Activated CD4-positive, CD25-positive, alpha-beta regulatory T cell treated with anti-CD3 and anti-CD28 coated beads, Interleukin-2, amount 50 U/mL, for 16 hours (primary cell): ENCODE measurements at regions not wholly inside any gene's neighbourhood (a gene's known extent, or its start where the extent isn't known, plus 50 kb on each side); places are given as distances from the start of the nearest gene placed in this dataset.
"Not testable (repeated sequence)": the region's sequence is repeated elsewhere in the genome, so short reads cannot be mapped to it uniquely, and the experiment has no call there.

Experiments
- DNase-seq: peaks from one replicate; pipeline ENCODE4 v3.0.0-alpha.2; 2020; ENCODE audit warnings: low read depth, low spot score

GRCh38 chr16:7278636-7279035 is 54.0 kb upstream of the RBFOX1 start:
- DNase-seq, result no peak

GRCh38 chr16:7272567-7273158 is 60.0 kb upstream of the RBFOX1 start:
- no peak for DNase-seq

GRCh38 chr16:7271486-7271885 is 61.2 kb upstream of the RBFOX1 start:
- DNase-seq, result no peak

- no peak for DNase-seq
Measured at GRCh38 chr16:7270823-7271222, 61.8 kb upstream of the RBFOX1 start.

GRCh38 chr16:7270006-7270405 is 62.6 kb upstream of the RBFOX1 start:
- DNase-seq, result no peak

- no peak for DNase-seq
Measured at GRCh38 chr16:7268182-7268581, 64.5 kb upstream of the RBFOX1 start.

- no peak for DNase-seq
Measured at GRCh38 chr16:7257016-7257415, 75.6 kb upstream of the RBFOX1 start.

GRCh38 chr16:7246578-7246977 is 86.1 kb upstream of the RBFOX1 start:
- DNase-seq, result no peak

GRCh38 chr16:7239547-7239946 is 93.1 kb upstream of the RBFOX1 start:
- no peak for DNase-seq

GRCh38 chr16:7236824-7237410 is 95.7 kb upstream of the RBFOX1 start:
- no peak for DNase-seq

GRCh38 chr16:7233975-7234374 is 98.7 kb upstream of the RBFOX1 start:
- DNase-seq, result no peak

- no peak for DNase-seq
Measured at GRCh38 chr16:7231762-7232161, 100.9 kb upstream of the RBFOX1 start.

- not testable (repeated sequence) for DNase-seq
Measured at GRCh38 chr16:7229433-7230218, 103.0 kb upstream of the RBFOX1 start.

- no peak for DNase-seq
Measured at GRCh38 chr16:7227229-7227721, 105.4 kb upstream of the RBFOX1 start.

- no peak for DNase-seq
Measured at GRCh38 chr16:7221157-7221556, 111.5 kb upstream of the RBFOX1 start.

- no peak for DNase-seq
Measured at GRCh38 chr16:7218936-7219335, 113.7 kb upstream of the RBFOX1 start.

- no peak for DNase-seq
Measured at GRCh38 chr16:7217797-7218196, 114.8 kb upstream of the RBFOX1 start.

GRCh38 chr16:7216719-7217118 is 115.9 kb upstream of the RBFOX1 start:
- no peak for DNase-seq

- no peak for DNase-seq
Measured at GRCh38 chr16:7211781-7212180, 120.9 kb upstream of the RBFOX1 start.

- DNase-seq, result no peak
Measured at GRCh38 chr16:7209598-7209997, 123.0 kb upstream of the RBFOX1 start.

GRCh38 chr16:7206469-7206868 is 126.2 kb upstream of the RBFOX1 start:
- no peak for DNase-seq

- DNase-seq, result no peak
Measured at GRCh38 chr16:7200320-7200719, 132.3 kb upstream of the RBFOX1 start.

- DNase-seq, result no peak
Measured at GRCh38 chr16:7185689-7186088, 147.0 kb upstream of the RBFOX1 start.
